ENCODE measurements at regions not wholly inside any gene's neighbourhood (a gene's known extent, or its start where the extent isn't known, plus 50 kb on each side); places are given as distances from the start of the nearest gene placed in this dataset.

DNA sequence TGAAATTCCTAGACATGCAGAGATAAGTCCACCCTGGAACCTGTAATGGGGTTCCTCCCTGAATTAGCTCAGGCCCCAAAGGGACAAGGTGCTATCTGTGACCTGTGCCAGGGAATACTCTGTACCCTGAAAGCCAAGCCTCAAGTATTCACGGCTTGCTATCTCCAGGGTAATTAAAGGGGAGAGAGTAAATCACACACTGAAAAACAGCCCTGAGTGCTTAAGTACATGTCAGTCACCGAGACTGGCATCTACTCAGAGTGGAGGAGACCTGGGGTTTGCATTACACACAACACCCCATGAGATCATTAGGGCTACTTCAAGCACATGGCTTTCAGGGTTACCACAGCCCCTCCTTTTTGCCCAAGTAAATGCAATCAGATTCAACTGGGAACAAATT lies 188.1 kb downstream of the CD83 start:
- in situ Hi-C loops (cut with HindIII; ENCODE audit: low pct_unique_long_range_greater_than_20kb, low sequenced_read_pairs): no loop called here
- DNase-seq (ENCODE audit: low read depth): no peak

DNA sequence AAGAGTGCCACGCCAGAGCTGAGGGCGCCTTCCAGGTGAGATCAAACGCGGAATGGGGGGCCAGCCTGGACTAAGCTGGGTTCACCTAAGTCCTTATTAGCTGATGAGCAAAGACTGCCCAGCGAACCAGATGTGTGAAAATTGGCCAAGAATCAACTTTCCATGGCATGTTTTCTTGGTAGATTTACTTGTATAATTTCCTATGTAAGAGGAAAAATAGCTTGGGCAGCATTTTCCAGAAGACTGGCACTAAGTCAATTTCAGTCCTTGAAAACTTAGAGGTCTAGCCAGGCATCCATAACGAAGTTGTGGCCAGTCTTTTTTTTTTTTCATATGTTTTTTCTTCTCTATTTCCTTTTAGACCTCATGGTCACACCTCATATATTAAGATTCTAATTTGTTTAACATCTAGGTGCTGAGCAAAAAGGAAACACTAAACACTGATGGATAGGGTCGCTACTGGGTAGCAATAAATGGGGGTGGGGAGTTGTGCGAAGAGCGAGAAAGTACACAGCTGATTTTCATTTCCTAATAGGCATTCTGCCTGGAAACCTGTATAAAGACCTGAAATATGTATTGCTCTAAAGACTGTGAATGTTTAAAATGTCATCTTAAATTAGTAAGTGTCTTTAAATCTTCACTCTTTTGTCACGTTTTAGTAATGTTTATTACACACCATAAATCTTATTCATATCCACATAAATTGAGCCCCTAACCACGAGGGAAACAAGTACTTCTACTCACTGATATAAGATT lies 188.8 kb downstream of the CD83 start:
- DNase-seq (ENCODE audit: low read depth): peak; percentile 30
- in situ Hi-C loops (cut with HindIII; ENCODE audit: low pct_unique_long_range_greater_than_20kb, low sequenced_read_pairs): no loop called here

DNA sequence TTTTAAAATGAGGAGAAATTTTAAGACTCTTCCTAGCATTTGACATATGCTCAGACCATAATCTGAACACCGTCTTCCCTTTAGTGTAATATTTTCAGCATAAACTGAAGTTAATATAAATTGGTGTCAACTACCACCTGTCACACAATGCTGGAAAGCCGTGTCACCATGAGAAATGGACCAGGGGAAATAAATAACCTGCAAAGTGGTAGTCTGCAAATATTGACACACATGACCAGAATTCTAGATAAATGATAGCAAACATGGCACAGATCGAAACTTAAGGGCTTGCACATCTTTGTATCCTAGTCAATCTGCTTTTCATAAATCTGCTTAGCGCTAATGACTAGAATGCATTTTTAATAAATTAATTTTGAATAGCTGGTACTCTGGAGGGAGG lies 191.9 kb downstream of the CD83 start:
- in situ Hi-C loops (cut with HindIII; ENCODE audit: low pct_unique_long_range_greater_than_20kb, low sequenced_read_pairs): no loop called here
- DNase-seq (ENCODE audit: low read depth): no peak

DNA sequence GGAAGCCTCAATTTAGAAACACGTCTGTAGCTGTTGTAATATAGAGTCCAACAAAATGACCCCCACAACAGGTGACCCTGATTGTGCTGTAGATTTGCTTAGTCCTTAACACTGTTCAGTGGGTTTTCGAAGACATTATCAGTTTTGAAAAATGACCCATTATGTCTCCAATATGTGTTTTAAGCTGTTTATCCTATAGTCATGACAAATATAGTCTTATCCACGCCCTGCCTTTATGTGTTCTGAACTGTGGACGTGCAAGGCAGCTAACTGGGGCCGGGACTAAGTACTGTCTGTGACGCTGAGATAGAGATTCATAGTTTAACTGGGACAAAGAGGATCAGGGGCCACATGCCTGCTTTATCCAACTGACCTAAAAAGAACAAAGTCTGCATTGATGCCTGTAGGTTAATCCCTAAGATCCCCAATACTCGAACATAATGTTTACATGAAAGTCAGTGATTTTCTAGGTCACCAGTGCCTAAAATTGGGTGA lies 192.4 kb downstream of the CD83 start:
- in situ Hi-C loops (cut with HindIII; ENCODE audit: low pct_unique_long_range_greater_than_20kb, low sequenced_read_pairs): no loop called here
- no peak for DNase-seq (ENCODE audit: low read depth)

DNA sequence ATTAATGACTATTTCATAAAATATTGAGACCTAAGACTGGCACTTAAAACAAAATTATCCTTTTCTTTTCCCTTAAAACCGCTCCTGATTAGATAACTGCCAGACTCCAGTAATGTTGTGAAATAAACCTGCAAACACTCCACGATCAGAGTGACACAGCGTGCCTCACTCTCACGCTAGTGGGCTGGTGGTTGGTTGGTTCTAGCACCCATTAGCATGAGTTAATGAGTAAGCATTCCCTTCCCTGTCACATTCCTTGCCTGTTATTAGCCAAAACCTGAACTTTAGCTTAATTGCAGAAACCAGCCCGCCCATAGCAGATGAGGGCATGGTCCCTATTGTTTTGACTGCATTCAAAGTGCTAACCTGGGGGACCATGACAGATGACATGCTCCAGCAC lies 193.4 kb downstream of the CD83 start:
- in situ Hi-C loops (cut with HindIII; ENCODE audit: low pct_unique_long_range_greater_than_20kb, low sequenced_read_pairs): no loop called here
- DNase-seq (ENCODE audit: low read depth): peak; percentile 67

DNA sequence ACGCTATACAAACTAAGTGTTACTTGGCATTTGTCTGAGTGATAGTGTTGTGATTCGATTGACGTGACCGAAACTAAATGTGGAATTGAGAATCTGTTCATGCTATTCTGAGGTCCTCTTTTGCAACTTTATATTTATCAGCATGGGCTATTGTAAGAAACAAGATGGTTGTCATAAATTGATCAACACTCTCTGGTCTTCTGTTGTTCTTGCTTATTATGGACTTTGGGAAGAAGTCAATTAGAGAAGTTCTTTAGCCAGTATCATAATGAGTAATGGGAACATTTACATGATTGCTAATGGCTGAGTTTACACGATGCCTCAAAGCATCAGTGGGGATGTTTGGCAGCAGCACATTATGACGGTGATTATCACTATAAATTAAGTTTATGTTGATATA lies 195.0 kb downstream of the CD83 start:
- no peak for DNase-seq (ENCODE audit: low read depth)
- in situ Hi-C loops (cut with HindIII; ENCODE audit: low pct_unique_long_range_greater_than_20kb, low sequenced_read_pairs): no loop called here

DNA sequence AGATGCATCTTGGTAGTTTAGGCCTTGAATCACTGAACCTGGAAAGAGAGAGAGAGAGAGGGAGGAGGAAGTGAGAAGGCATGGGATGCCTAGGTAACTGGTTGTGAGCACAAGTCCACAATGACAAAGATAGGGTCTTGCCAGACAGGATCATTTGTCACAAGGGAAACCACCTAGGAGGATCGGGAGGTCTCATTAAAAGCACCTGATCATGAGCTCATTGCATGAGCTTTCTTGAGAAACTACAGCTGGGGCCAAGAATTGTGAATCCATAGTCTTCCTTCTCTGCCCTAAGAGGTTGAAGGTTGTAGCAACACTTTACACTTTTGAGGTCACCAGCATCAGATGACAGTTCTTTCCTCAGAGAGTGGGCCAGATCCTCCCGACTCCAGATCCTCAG lies 195.7 kb downstream of the CD83 start:
- in situ Hi-C loops (cut with HindIII; ENCODE audit: low pct_unique_long_range_greater_than_20kb, low sequenced_read_pairs): no loop called here
- peak; percentile 30 for DNase-seq (ENCODE audit: low read depth)

DNA sequence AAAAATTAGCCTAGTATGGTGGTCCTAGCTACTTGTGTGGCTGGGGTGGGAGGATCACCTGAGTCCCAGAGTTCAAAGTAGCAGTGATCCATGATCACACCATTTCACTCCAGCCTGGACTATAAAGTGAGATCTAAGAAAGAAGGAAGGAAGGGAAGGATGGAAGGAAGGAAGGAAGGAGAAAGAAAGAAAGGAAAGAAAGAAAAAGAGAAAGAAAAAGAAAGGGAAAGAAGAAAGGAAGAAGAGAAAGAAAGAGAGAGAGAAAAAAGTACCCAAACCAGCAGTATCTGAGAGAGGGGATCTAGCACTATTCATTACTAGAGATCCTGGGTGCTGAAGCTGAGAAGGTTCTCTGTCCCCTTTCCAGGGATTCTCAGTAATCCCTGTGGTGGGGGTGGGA lies 197.8 kb downstream of the CD83 start:
- no peak for DNase-seq (ENCODE audit: low read depth)
- in situ Hi-C loops (cut with HindIII; ENCODE audit: low pct_unique_long_range_greater_than_20kb, low sequenced_read_pairs): no loop called here

DNA sequence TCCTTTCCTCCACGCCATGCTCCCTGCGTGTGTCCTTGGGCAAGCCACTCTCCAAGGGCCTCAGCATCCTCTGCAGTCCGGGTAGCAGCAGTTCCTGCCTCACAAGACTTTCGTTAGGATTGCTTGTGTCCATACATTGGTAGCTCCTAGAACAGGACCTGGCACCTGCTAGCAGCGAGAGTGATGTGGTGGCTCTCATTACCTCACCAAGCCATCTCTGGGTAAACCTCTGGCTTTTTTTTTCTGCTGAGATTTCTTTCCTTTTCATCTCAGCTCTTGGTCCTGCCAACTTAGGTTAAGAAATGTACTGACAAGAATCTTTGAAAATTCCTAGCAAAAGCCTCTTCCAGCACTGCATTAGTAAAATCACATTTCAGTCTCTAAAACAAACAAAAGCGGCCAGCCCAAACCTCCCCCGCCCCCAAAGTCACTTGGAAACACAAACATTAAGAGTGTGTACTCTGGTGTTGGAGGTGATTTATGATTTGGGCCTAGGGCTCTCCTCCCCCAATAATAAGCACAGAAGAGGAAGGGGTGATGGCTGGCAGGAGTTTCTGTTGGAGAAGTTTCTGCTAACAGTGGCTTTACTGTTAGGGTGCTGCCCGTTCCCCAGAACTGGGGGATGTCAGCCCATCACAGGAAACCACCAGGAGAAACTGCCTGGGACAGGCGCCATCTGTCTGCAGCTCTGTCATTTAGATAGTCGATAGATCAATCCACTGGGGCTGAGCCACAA lies 199.2 kb downstream of the CD83 start:
- DNase-seq (ENCODE audit: low read depth): no peak
- in situ Hi-C loops (cut with HindIII; ENCODE audit: low pct_unique_long_range_greater_than_20kb, low sequenced_read_pairs): no loop called here

DNA sequence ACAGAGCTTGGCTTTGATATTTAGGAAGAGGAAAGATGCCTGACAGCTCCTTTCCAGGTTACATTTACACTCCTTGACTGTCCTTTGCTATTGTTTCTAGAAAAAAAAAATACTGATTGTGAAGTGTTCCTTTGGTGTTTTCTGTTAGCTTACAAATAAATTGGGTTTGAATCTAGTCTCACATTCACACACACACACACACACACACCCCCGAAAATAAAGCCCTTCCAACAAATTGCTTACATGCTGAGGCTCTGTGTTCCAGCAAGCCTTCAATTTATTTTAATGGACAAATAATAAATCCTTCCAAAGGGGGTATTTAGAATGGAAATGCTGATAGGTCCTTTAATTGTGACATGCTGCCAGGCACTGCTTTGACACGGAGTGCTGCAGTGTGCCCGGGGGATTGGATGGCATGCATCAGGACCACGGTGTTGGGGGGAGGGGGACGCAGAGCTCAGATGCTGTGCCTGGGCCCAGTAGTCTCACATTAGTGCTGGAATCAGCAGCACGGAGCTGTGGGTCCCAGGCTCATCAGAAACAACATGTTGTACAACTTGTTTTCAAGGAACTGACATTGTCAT lies 199.9 kb downstream of the CD83 start:
- in situ Hi-C loops (cut with HindIII; ENCODE audit: low pct_unique_long_range_greater_than_20kb, low sequenced_read_pairs): no loop called here
- no peak for DNase-seq (ENCODE audit: low read depth)

DNA sequence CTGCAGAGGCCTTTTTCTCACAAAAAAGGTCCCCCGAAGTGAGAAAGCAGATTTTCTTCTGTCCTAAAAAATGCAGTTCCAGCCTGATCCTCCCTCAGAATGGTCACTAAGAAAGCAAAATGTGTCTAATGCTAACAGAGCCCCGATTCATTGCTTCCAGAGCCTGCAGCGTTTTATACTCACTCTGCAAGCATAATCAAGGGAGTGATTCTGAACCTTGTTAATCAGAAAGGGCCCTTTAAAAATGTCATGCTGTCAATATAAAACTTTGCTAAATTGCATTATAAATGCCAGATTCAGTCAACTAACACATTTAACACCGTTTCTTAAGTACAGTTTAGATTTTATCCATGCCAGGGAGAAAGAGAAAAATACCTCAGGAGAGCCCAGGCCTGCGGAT lies 202.8 kb downstream of the CD83 start:
- DNase-seq (ENCODE audit: low read depth): no peak
- in situ Hi-C loops (cut with HindIII; ENCODE audit: low pct_unique_long_range_greater_than_20kb, low sequenced_read_pairs): no loop called here

DNA sequence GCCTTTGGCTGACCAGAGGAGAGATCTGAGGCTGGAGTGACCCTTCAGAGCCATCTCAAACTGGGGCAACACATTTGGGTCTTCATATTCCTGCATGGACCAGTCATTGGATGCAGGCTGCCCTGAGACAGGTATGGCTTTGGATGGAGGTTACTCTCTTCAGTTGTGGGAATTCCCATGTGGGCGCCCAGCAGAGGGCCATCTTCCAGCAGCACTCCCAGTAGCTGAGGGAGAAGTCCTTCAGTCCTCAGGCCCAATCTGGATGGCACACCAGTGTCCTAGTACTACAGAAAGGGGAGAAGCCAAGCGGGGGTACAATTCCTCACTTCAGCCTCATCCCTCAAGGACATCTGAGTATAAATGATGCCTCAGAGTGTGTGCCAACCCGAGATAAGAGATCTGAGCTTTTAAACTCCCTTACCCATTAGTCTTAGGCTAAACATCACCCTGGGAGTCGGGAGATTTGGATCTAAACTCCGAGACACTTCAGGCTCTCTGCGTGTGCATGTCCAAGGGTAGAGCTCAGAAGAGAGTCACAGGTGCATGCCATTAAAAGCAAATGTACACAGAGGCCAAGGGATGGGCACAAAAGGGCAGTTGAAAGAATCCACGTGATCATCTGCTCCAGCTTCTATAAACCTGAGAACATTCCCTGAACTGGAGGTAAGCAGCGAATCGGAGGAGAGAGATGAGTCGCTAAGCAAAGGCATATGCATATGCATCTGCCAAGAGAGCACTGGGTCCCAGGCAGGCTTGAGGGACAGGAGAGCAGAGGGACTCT lies 204.6 kb downstream of the CD83 start:
- DNase-seq (ENCODE audit: low read depth): no peak
- in situ Hi-C loops (cut with HindIII; ENCODE audit: low pct_unique_long_range_greater_than_20kb, low sequenced_read_pairs): no loop called here

DNA sequence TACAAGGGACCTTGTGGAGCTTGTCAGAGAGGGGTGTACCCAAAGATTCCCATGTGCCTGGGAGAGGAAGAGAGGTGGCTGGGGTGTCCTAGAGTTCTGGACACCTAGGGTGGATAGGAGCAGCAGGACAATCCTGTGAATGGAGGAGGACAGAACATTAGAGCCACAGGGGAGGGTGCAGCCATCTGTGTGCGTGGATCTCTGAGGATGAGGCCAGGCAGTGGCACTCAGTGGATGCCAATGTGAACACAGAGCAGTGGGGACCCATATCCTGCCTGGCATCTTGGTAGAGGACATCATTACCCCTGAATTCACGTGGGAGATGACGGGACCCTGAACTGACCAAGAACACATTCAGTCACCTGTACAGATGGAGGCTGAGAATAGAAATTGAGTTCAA lies 205.3 kb downstream of the CD83 start:
- in situ Hi-C loops (cut with HindIII; ENCODE audit: low pct_unique_long_range_greater_than_20kb, low sequenced_read_pairs): no loop called here
- DNase-seq (ENCODE audit: low read depth): no peak

DNA sequence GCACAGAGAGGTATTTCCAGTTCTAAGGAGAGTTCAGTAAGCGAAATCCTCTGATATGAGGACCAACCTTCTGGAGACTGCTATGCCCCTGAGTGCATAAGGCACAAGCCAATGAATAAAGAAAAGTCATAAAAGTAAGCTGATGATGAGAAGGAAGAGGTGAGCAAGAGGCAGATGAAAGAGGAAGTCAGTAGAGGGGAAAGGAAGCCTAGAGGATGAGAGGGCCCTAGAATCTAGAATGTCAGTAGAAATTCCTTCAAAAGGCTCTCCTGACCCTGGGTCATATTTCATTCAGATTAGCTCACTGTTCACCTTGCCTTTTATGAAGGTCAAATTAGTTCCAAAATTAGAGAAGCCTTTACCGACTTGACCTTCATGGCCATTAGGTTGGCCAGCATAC lies 209.2 kb downstream of the CD83 start:
- DNase-seq (ENCODE audit: low read depth): no peak
- in situ Hi-C loops (cut with HindIII; ENCODE audit: low pct_unique_long_range_greater_than_20kb, low sequenced_read_pairs): no loop called here

DNA sequence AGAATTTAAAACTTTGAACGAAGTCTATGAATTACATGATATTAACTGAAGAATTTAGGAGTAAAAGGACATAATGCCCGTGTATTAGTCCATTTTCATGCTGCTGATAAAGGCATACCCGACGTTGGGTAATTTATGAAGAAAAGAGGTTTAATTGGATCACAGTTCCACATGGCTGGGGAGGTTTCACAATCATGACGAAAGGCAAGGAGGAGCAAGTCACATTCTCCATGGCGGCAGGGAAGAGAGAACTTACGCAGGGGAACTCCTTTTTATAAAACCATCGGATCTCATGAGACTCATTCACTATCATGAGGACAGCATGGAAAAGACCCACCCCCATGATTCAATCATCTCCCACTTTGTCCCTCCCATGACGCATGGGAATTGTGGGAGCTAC lies 210.6 kb downstream of the CD83 start:
- in situ Hi-C loops (cut with HindIII; ENCODE audit: low pct_unique_long_range_greater_than_20kb, low sequenced_read_pairs): no loop called here
- DNase-seq (ENCODE audit: low read depth): no peak

DNA sequence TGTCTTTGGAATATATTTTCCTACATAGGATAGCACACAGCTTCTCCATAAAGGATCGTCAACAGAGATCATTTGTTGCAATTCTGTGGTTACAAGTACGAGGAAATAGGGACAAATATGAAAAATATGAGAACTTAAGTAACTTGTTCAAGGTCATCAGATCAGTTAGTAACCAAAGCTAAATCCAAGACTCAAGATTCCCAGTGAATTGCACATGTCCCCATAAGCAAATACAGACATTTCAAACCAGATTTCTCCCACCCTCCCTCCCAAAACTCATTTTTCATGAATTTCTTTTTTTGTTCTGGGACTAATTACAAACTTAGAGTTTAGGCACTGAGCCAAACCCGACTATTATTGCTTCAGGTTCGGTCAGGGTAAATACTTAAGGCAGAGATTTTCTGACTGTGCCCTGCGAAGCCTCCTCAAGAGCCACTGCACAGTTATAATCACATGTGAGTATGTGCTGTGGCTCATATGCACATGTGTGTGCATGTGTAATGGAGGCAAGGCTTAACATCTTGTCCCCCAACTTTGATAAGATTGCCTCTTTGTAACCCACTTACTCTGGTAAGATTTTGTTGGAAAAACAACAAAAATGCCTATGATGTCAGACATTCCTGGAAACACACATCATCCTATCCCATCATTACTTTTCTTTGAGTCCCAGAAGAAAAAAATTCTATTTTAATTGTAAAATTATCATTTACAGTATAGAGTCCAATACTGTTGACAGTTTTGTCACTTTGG lies 216.2 kb downstream of the CD83 start:
- in situ Hi-C loops (cut with HindIII; ENCODE audit: low pct_unique_long_range_greater_than_20kb, low sequenced_read_pairs): no loop called here
- no peak for DNase-seq (ENCODE audit: low read depth)

DNA sequence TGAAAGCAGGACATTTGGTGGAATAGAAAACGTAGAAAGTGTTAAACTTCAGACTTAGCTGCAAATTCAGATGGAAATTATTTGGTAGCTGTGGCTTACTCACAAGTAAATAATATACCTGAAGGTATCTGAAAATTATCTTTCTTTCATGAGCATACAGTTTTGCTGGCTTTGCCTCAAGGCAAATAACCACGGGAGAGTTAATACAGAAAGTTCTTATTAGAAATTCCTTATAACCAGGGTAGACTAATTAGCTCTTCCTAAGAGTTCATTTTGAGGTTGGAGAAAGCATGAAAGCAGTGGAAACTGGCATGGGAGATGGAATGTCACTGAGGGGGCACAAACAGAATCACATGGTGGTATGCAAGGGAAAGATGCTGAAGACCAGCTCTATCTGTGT lies 217.5 kb downstream of the CD83 start:
- no peak for DNase-seq (ENCODE audit: low read depth)
- in situ Hi-C loops (cut with HindIII; ENCODE audit: low pct_unique_long_range_greater_than_20kb, low sequenced_read_pairs): no loop called here

DNA sequence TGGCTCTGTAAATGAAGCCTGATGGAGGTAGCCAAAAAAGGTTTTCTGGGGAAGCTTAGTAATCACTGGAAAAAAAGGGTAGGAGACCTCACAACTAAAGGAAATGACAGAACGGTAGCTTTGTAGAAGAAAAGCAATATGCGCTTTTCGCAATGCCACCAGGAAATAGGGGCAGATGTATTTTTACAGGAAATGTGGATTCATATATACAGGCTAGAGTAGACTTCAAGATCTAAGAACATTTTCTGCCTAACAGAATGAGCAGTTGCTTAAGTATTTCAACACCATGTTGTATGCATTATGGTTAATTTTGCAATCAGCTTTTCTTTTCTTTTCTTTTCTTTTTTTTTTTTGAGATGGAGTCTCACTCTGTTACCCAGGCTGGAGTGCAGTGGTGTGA lies 219.6 kb downstream of the CD83 start:
- in situ Hi-C loops (cut with HindIII; ENCODE audit: low pct_unique_long_range_greater_than_20kb, low sequenced_read_pairs): no loop called here
- DNase-seq (ENCODE audit: low read depth): no peak

Measured in Caki2 (cell line).